ENCODE measurements at regions not wholly inside any gene's neighbourhood (a gene's known extent, or its start where the extent isn't known, plus 50 kb on each side); places are given as distances from the start of the nearest gene placed in this dataset.

DNA sequence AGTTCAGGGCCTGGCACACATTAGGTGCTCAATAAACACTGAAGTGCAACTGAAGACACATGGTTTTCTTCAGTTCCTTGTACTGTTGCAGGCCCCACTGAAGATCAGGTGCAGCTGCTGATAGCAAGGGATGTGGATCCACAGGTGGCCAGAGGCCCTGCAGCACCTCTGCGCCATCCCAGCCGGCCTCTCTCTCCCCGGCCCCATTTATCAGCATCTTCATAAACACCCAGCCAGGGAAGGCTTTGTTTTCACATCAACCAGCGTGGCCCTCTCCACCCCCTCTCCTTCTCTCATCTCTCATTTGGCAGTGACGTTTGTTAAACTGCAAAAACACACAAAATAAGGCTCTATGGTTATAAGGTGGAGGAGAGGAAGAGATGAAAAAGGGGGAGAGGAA lies 528.8 kb downstream of the BUD13 start:
- 60 to 85% methylated on average over 5 of the region's 5 CpGs for WGBS, 2 donors
- intact Hi-C loops (cut with DNase I; ENCODE audit: low total_unique reads): no loop called here
- H3K4me3 ChIP-seq: no peak overlapping the region
- no peaks in the 10 kb centered on the region for H3K36me3 ChIP-seq (ENCODE audit: low read depth, missing control alignments)
- H3K4me1 ChIP-seq: no peaks in the 10 kb centered on the region
- no peak for TF ChIP-seq CTCF (IDR thresholded peaks at IDR 0.05)
- no peak for TF ChIP-seq POLR2A (IDR thresholded peaks at IDR 0.05)
- no peaks in the 10 kb centered on the region for H3K9me3 ChIP-seq
- no peak overlapping the region for H3K27ac ChIP-seq
- DNase-seq: no peak
- H3K27me3 ChIP-seq: no peaks in the 10 kb centered on the region

DNA sequence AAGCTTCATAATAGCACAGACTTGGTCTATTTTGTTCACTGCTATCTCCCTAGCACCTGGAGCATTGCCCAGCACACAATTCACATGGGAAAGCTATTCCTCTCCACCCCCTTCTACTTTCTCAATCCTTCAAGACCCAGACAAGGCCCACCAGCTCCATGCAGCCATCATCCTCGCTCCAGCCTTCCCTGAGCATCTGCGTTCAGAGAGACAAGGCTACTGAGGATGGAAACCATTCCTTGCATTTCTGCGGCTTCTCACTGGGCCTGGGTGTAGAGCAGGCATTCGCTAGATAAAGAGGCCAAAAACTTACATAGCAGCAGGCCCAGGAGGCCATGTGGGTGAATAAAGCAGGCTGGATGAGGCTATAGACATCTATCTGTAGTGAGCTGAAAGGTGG lies 530.8 kb downstream of the BUD13 start:
- Histone ChIP-seq H3K36me3 (ENCODE audit: low read depth, missing control alignments) (no peaks in the 10 kb centered on the region), H3K4me3 (no peak overlapping the region), H3K9me3 (no peaks in the 10 kb centered on the region), H3K27ac (no peak overlapping the region), H3K4me1 (no peaks in the 10 kb centered on the region), H3K27me3 (no peaks in the 10 kb centered on the region)
- no peak for DNase-seq
- 86 to 96% methylated on average over 4 of the region's 4 CpGs for WGBS, 2 donors
- intact Hi-C loops (cut with DNase I; ENCODE audit: low total_unique reads): no loop called here
- TF ChIP-seq POLR2A (IDR thresholded peaks at IDR 0.05) (no peak), CTCF (IDR thresholded peaks at IDR 0.05) (no peak)

DNA sequence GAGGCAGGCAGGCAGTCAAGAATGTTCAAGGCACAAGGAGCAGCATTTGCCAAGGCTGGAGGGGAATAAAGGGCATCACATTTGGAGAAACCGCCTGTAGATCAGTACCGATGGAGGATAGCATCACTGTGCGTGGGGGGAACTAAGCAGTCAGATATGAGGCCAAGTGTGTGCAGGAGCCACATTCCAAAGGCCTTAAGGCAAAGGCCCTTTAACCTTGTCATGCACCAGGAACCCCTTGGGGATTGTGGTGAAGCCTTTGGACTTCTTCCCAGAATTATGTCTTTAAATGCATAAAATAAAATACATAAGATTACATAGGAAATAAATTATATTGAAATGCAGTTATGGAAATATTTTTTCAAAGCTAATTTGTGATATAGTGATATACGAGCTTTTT lies 532.1 kb downstream of the BUD13 start:
- WGBS, 2 donors: 57 to 60% methylated on average over 4 of the region's 4 CpGs

GRCh38 chr11:116239247-116239646 lies 533.5 kb downstream of the BUD13 start:
- intact Hi-C loops (cut with DNase I; ENCODE audit: low total_unique reads): no loop called here
- no peaks in the 10 kb centered on the region for H3K9me3 ChIP-seq
- 80 to 82% methylated on average over 4 of the region's 4 CpGs for WGBS, 2 donors
- DNase-seq: no peak
- H3K4me1 ChIP-seq: no peaks in the 10 kb centered on the region
- no peak for TF ChIP-seq POLR2A (IDR thresholded peaks at IDR 0.05)
- no peaks in the 10 kb centered on the region for H3K36me3 ChIP-seq (ENCODE audit: low read depth, missing control alignments)
- H3K27me3 ChIP-seq: no peaks in the 10 kb centered on the region
- no peak overlapping the region for H3K4me3 ChIP-seq
- H3K27ac ChIP-seq: no peak overlapping the region

More for the DNA sequence above, 532.1 kb downstream of the BUD13 start:
- no peaks in the 10 kb centered on the region for H3K27me3 ChIP-seq
- H3K36me3 ChIP-seq (ENCODE audit: low read depth, missing control alignments): no peaks in the 10 kb centered on the region
- DNase-seq: no peak
- TF ChIP-seq CTCF (IDR thresholded peaks at IDR 0.05) (no peak), POLR2A (IDR thresholded peaks at IDR 0.05) (no peak)
- H3K4me3 ChIP-seq: no peak overlapping the region
- H3K9me3 ChIP-seq: no peaks in the 10 kb centered on the region
- intact Hi-C loops (cut with DNase I; ENCODE audit: low total_unique reads): no loop called here
- H3K4me1 ChIP-seq: no peaks in the 10 kb centered on the region
- H3K27ac ChIP-seq: no peak overlapping the region

- no peak overlapping the region for H3K4me3 ChIP-seq
- no peaks in the 10 kb centered on the region for H3K27me3 ChIP-seq
- TF ChIP-seq CTCF (IDR thresholded peaks at IDR 0.05) (no peak), POLR2A (IDR thresholded peaks at IDR 0.05) (no peak)
- no peaks in the 10 kb centered on the region for H3K9me3 ChIP-seq
- no peak overlapping the region for H3K27ac ChIP-seq
- intact Hi-C loops (cut with DNase I; ENCODE audit: low total_unique reads): no loop called here
- no peaks in the 10 kb centered on the region for H3K36me3 ChIP-seq (ENCODE audit: low read depth, missing control alignments)
- 89 to 94% methylated on average over 3 to 6 of the region's 6 CpGs for WGBS, 2 donors
- H3K4me1 ChIP-seq: no peaks in the 10 kb centered on the region
- no peak for DNase-seq
Measured at GRCh38 chr11:116234989-116235568, 537.7 kb downstream of the BUD13 start.
